ENCODE measurements at regions not wholly inside any gene's neighbourhood (a gene's known extent, or its start where the extent isn't known, plus 50 kb on each side); places are given as distances from the start of the nearest gene placed in this dataset.

DNA sequence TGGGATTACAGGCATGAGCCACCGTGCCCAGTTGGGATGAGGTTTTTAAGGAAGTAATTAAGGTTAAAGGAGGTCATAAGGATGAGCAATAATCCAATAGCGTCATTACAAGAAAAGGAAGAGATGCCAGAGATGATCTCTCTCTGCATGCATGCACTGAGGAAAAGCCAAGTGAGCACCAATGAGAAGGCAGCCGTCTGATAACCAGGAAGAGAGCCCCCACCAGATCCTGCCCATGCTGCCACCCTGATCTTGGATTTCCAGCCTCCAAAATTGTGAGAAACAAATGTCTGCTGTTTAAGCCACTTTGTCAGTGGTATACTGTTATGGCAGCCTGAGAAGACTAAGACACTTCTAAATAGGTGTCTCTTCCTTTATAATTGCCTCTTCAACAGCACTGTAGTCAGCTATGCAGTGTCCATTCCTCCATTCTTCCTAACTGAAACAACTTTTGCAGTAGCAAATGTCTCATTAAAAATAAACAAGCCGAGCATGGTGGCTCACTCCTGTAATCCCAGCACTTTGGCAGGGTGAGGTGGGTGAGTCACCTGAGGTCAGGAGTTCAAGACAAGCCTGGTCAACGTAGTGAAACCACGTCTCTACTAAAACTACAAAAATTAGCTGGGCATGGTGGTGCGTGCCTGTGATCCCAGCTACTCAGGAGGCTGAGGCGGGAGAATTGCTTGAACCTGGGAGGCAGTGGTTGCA is 216.2 kb upstream of the RUNX1 start:
- Histone ChIP-seq H3K4me1 (ENCODE audit: low read length) (no peaks in the 10 kb centered on the region), H3K4me2 (ENCODE audit: low read depth, low read length) (no peak overlapping the region)

DNA sequence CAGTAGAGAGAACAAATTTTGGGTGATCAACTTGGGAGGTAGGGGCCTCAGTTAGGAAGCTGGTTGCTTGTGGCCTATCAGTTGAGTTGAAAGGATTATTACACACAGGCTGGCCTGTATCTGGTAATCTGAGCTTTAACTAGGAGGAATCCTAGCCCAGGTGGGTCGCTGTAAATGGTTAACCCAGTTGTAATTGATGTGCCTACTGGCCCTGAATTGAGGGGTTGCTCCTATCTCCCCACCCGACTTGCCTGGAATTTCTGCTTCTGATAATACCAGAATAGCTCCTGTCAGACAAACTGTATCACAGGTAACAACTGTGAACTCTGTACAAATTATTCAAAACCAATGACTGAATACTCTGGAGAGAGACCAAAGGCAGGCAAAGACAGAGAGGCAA is 210.4 kb upstream of the RUNX1 start:
- Histone ChIP-seq H3K4me2 (ENCODE audit: low read depth, low read length) (no peak overlapping the region), H3K9me3 (replicated peaks; ENCODE audit: insufficient read depth, low read length) (no peaks in the 10 kb centered on the region), H3K9ac (ENCODE audit: low read length) (no peak overlapping the region), H3K36me3 (replicated peaks; ENCODE audit: insufficient read depth, low read length) (no peaks in the 10 kb centered on the region), H3K9me2 (replicated peaks; ENCODE audit: insufficient read depth, low read length) (no peaks in the 10 kb centered on the region), H4K20me1 (ENCODE audit: insufficient read depth, low read length) (no peaks in the 10 kb centered on the region), H2AFZ (ENCODE audit: low read length) (no peak overlapping the region), H3F3A (ENCODE audit: insufficient read depth, low read length) (no peaks in the 10 kb centered on the region), H3K27ac (ENCODE audit: low read length) (no peak overlapping the region), H3K4me3 (ENCODE audit: low read length) (no peak overlapping the region), H3K27me3 (replicated peaks; ENCODE audit: insufficient read depth, low read length) (no peaks in the 10 kb centered on the region), H3K79me2 (ENCODE audit: low read length) (no peaks in the 10 kb centered on the region), H3K4me1 (ENCODE audit: low read length) (no peaks in the 10 kb centered on the region)
- DNase-seq: no peak
- TF ChIP-seq EZH2phosphoT487 (IDR thresholded peaks at IDR 0.05; ENCODE audit: low read length) (no peak), EZH2 (optimal IDR thresholded peaks at IDR 0.05; ENCODE audit: low read depth, low read length) (no peak)
- TF ChIP-seq, protein P1, sequence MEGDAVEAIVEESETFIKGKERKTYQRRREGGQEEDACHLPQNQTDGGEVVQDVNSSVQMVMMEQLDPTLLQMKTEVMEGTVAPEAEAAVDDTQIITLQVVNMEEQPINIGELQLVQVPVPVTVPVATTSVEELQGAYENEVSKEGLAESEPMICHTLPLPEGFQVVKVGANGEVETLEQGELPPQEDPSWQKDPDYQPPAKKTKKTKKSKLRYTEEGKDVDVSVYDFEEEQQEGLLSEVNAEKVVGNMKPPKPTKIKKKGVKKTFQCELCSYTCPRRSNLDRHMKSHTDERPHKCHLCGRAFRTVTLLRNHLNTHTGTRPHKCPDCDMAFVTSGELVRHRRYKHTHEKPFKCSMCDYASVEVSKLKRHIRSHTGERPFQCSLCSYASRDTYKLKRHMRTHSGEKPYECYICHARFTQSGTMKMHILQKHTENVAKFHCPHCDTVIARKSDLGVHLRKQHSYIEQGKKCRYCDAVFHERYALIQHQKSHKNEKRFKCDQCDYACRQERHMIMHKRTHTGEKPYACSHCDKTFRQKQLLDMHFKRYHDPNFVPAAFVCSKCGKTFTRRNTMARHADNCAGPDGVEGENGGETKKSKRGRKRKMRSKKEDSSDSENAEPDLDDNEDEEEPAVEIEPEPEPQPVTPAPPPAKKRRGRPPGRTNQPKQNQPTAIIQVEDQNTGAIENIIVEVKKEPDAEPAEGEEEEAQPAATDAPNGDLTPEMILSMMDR (IDR thresholded peaks at IDR 0.05; ENCODE audit: low read length): no peak

More for the DNA sequence above, 216.2 kb upstream of the RUNX1 start:
- no peaks in the 10 kb centered on the region for H3K9me2 ChIP-seq (replicated peaks; ENCODE audit: insufficient read depth, low read length)
- H3K9me3 ChIP-seq (replicated peaks; ENCODE audit: insufficient read depth, low read length): no peaks in the 10 kb centered on the region
- no peaks in the 10 kb centered on the region for H3K27me3 ChIP-seq (replicated peaks; ENCODE audit: insufficient read depth, low read length)
- no peaks in the 10 kb centered on the region for H4K20me1 ChIP-seq (ENCODE audit: insufficient read depth, low read length)
- DNase-seq: no peak
- H3F3A ChIP-seq (ENCODE audit: insufficient read depth, low read length): no peaks in the 10 kb centered on the region
- H3K4me3 ChIP-seq (ENCODE audit: low read length): no peak overlapping the region
- H3K9ac ChIP-seq (ENCODE audit: low read length): no peak overlapping the region
- no peaks in the 10 kb centered on the region for H3K36me3 ChIP-seq (replicated peaks; ENCODE audit: insufficient read depth, low read length)
- no peak overlapping the region for H3K27ac ChIP-seq (ENCODE audit: low read length)
- TF ChIP-seq EZH2 (optimal IDR thresholded peaks at IDR 0.05; ENCODE audit: low read depth, low read length) (no peak), EZH2phosphoT487 (IDR thresholded peaks at IDR 0.05; ENCODE audit: low read length) (no peak)
- TF ChIP-seq, protein P1 (IDR thresholded peaks at IDR 0.05; ENCODE audit: low read length): no peak
- no peaks in the 10 kb centered on the region for H3K79me2 ChIP-seq (ENCODE audit: low read length)
- no peak overlapping the region for H2AFZ ChIP-seq (ENCODE audit: low read length)

DNA sequence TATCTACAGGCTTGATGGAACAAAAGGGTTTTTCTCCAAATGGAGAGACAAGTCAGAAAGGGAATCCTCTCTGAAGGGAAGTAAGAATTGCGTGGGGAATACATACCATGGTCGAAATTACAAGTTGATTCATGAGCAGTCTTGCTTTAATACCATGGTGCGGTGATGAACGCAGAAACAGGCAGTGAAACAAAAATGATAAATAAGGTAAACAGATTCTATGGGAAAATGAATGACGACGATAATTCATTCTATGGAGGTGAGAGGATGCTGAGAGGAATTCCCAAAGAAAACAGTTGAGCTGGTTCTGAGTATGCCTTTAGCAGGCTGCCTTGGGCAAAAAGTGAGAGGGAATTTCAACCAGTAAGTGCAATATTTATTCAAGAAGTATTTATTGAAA is 209.4 kb upstream of the RUNX1 start:
- Histone ChIP-seq H3K4me1 (ENCODE audit: low read length) (no peaks in the 10 kb centered on the region), H3K36me3 (replicated peaks; ENCODE audit: insufficient read depth, low read length) (no peaks in the 10 kb centered on the region), H3F3A (ENCODE audit: insufficient read depth, low read length) (no peaks in the 10 kb centered on the region), H2AFZ (ENCODE audit: low read length) (no peak overlapping the region), H4K20me1 (ENCODE audit: insufficient read depth, low read length) (no peaks in the 10 kb centered on the region), H3K9ac (ENCODE audit: low read length) (no peak overlapping the region), H3K9me2 (replicated peaks; ENCODE audit: insufficient read depth, low read length) (no peaks in the 10 kb centered on the region), H3K27me3 (replicated peaks; ENCODE audit: insufficient read depth, low read length) (no peaks in the 10 kb centered on the region), H3K9me3 (replicated peaks; ENCODE audit: insufficient read depth, low read length) (no peaks in the 10 kb centered on the region), H3K79me2 (ENCODE audit: low read length) (no peaks in the 10 kb centered on the region), H3K4me2 (ENCODE audit: low read depth, low read length) (no peak overlapping the region), H3K27ac (ENCODE audit: low read length) (no peak overlapping the region), H3K4me3 (ENCODE audit: low read length) (no peak overlapping the region)
- DNase-seq: no peak
- TF ChIP-seq, protein P1 (IDR thresholded peaks at IDR 0.05; ENCODE audit: low read length): no peak
- TF ChIP-seq EZH2phosphoT487 (IDR thresholded peaks at IDR 0.05; ENCODE audit: low read length): no peak
- no peak for TF ChIP-seq EZH2 (optimal IDR thresholded peaks at IDR 0.05; ENCODE audit: low read depth, low read length)
